ENCODE measurements at regions not wholly inside any gene's neighbourhood (a gene's known extent, or its start where the extent isn't known, plus 50 kb on each side); places are given as distances from the start of the nearest gene placed in this dataset.

- no peak overlapping the region for H3K4me2 ChIP-seq
- 90% methylated on average over 8 of the region's 8 CpGs for WGBS (ENCODE audit: low lambda C conversion rate, missing lambda C conversion rate)
- TF ChIP-seq EZH2 (IDR thresholded peaks at IDR 0.05; ENCODE audit: borderline replicate concordance) (no peak), CTCF (IDR thresholded peaks at IDR 0.05; ENCODE audit: poor library complexity) (no peak), EZH2phosphoT487 (IDR thresholded peaks at IDR 0.05; ENCODE audit: low read depth, severe bottlenecking, unreplicated experiment) (no peak)
- H3K4me1 ChIP-seq (ENCODE audit: insufficient read depth): no peaks in the 10 kb centered on the region
- H3K27me3 ChIP-seq: no peaks in the 10 kb centered on the region
- H3K4me3 ChIP-seq: no peak overlapping the region
- no peaks in the 10 kb centered on the region for H4K20me1 ChIP-seq (ENCODE audit: insufficient read depth, poor library complexity, severe bottlenecking)
- H3K9me2 ChIP-seq (replicated peaks; ENCODE audit: insufficient read depth): no peaks in the 10 kb centered on the region
- no peaks in the 10 kb centered on the region for H3K9me3 ChIP-seq (ENCODE audit: low read depth)
- no peaks in the 10 kb centered on the region for H3K79me2 ChIP-seq
- no peaks in the 10 kb centered on the region for H3K36me3 ChIP-seq (replicated peaks; ENCODE audit: insufficient read depth, low read depth)
- H3K27ac ChIP-seq: no peak overlapping the region
- no peak for DNase-seq (ENCODE audit: low spot score)
- H2AFZ ChIP-seq: no peak overlapping the region
Observed at GRCh38 chr9:75648034-75648433, 242.4 kb upstream of the PCSK5 start.

- Histone ChIP-seq H3K4me2 (no peak overlapping the region), H3K9me2 (replicated peaks; ENCODE audit: insufficient read depth) (no peaks in the 10 kb centered on the region), H4K20me1 (ENCODE audit: insufficient read depth, poor library complexity, severe bottlenecking) (no peaks in the 10 kb centered on the region), H3K9me3 (ENCODE audit: low read depth) (no peaks in the 10 kb centered on the region), H3K36me3 (replicated peaks; ENCODE audit: insufficient read depth, low read depth) (no peaks in the 10 kb centered on the region), H3K79me2 (no peaks in the 10 kb centered on the region), H3K4me1 (ENCODE audit: insufficient read depth) (no peaks in the 10 kb centered on the region), H2AFZ (no peak overlapping the region), H3K4me3 (no peak overlapping the region), H3K27me3 (no peaks in the 10 kb centered on the region), H3K27ac (no peak overlapping the region)
- DNase-seq (ENCODE audit: low spot score): no peak
- TF ChIP-seq EZH2 (IDR thresholded peaks at IDR 0.05; ENCODE audit: borderline replicate concordance) (no peak), CTCF (IDR thresholded peaks at IDR 0.05; ENCODE audit: poor library complexity) (no peak), EZH2phosphoT487 (IDR thresholded peaks at IDR 0.05; ENCODE audit: low read depth, severe bottlenecking, unreplicated experiment) (no peak)
- 62% methylated on average over 5 of the region's 5 CpGs for WGBS (ENCODE audit: low lambda C conversion rate, missing lambda C conversion rate)
Observed at GRCh38 chr9:75649060-75649459, 241.4 kb upstream of the PCSK5 start.

- H3K4me1 ChIP-seq (ENCODE audit: insufficient read depth): no peaks in the 10 kb centered on the region
- no peaks in the 10 kb centered on the region for H3K9me2 ChIP-seq (replicated peaks; ENCODE audit: insufficient read depth)
- H3K4me2 ChIP-seq: no peak overlapping the region
- H3K36me3 ChIP-seq (replicated peaks; ENCODE audit: insufficient read depth, low read depth): no peaks in the 10 kb centered on the region
- no peaks in the 10 kb centered on the region for H4K20me1 ChIP-seq (ENCODE audit: insufficient read depth, poor library complexity, severe bottlenecking)
- H3K9me3 ChIP-seq (ENCODE audit: low read depth): no peaks in the 10 kb centered on the region
- no peak for DNase-seq (ENCODE audit: low spot score)
- TF ChIP-seq EZH2 (IDR thresholded peaks at IDR 0.05; ENCODE audit: borderline replicate concordance): no peak
- no peak for TF ChIP-seq EZH2phosphoT487 (IDR thresholded peaks at IDR 0.05; ENCODE audit: low read depth, severe bottlenecking, unreplicated experiment)
- TF ChIP-seq CTCF (IDR thresholded peaks at IDR 0.05; ENCODE audit: poor library complexity): no peak
- H3K27me3 ChIP-seq: no peaks in the 10 kb centered on the region
- WGBS (ENCODE audit: low lambda C conversion rate, missing lambda C conversion rate): 96% methylated on average over 2 of the region's 2 CpGs
- H2AFZ ChIP-seq: no peak overlapping the region
- no peak overlapping the region for H3K4me3 ChIP-seq
- no peak overlapping the region for H3K27ac ChIP-seq
- no peaks in the 10 kb centered on the region for H3K79me2 ChIP-seq
Observed at GRCh38 chr9:75651709-75652108, 238.8 kb upstream of the PCSK5 start.

GRCh38 chr9:75653335-75653734, 237.1 kb upstream of the PCSK5 start:
- Histone ChIP-seq H3K36me3 (replicated peaks; ENCODE audit: insufficient read depth, low read depth) (no peaks in the 10 kb centered on the region), H3K79me2 (no peaks in the 10 kb centered on the region), H3K27me3 (no peaks in the 10 kb centered on the region), H3K9me3 (ENCODE audit: low read depth) (no peaks in the 10 kb centered on the region), H3K4me1 (ENCODE audit: insufficient read depth) (no peaks in the 10 kb centered on the region), H3K4me2 (no peak overlapping the region), H3K4me3 (no peak overlapping the region), H4K20me1 (ENCODE audit: insufficient read depth, poor library complexity, severe bottlenecking) (no peaks in the 10 kb centered on the region), H3K9me2 (replicated peaks; ENCODE audit: insufficient read depth) (no peaks in the 10 kb centered on the region), H3K27ac (no peak overlapping the region), H2AFZ (no peak overlapping the region)
- DNase-seq (ENCODE audit: low spot score): no peak
- WGBS (ENCODE audit: low lambda C conversion rate, missing lambda C conversion rate): 86% methylated on average over 1 of the region's 1 CpG
- TF ChIP-seq EZH2 (IDR thresholded peaks at IDR 0.05; ENCODE audit: borderline replicate concordance) (no peak), CTCF (IDR thresholded peaks at IDR 0.05; ENCODE audit: poor library complexity) (no peak), EZH2phosphoT487 (IDR thresholded peaks at IDR 0.05; ENCODE audit: low read depth, severe bottlenecking, unreplicated experiment) (no peak)

All from hepatocyte (in vitro differentiated cells).